SK-N-SH (cell line): ENCODE measurements at regions not wholly inside any gene's neighbourhood (a gene's known extent, or its start where the extent isn't known, plus 50 kb on each side); places are given as distances from the start of the nearest gene placed in this dataset.

Experiments used
- CHD2 ChIP-seq: fragments of 150-350 bp; IDR thresholded peaks from 2 replicates; pipeline ENCODE4 v1.6.1; 2018; ENCODE audit warnings: low read length; ENCODE audit not compliant: partially characterized antibody
- EP300 ChIP-seq, 2 experiments: IDR thresholded peaks; 2 replicates each; pipeline versions ENCODE4 v1.4.0 to v1.6.1; 2012; ENCODE audit warnings: borderline replicate concordance in 1 of 2, low read depth in 1 of 2, low read length in 1 of 2
- FOXJ3 ChIP-seq: sonication (generic); formaldehyde crosslinking; IDR thresholded peaks from 2 replicates; pipeline ENCODE4 v1.5.1; 2020; ENCODE audit warnings: mild to moderate bottlenecking, missing genetic modification reagents
- MEF2A ChIP-seq: IDR thresholded peaks from 2 replicates; pipeline ENCODE4 v1.4.0; 2012; ENCODE audit warnings: low read depth, borderline replicate concordance
- MXI1 ChIP-seq: IDR thresholded peaks from 2 replicates; pipeline ENCODE4 v1.6.1; 2012; ENCODE audit warnings: mild to moderate bottlenecking, low read depth, low read length, improper control_type of control experiment
- POLR2AphosphoS5 ChIP-seq: IDR thresholded peaks from 2 replicates; pipeline ENCODE4 v1.6.1; 2012; ENCODE audit warnings: low read depth, low read length
- RAD21 ChIP-seq: IDR thresholded peaks from 2 replicates; pipeline ENCODE4 v1.6.1; 2012; ENCODE audit warnings: mild to moderate bottlenecking, low read length
- YY1 ChIP-seq: IDR thresholded peaks from 2 replicates; pipeline ENCODE4 v1.4.0; 2012; ENCODE audit warnings: low read depth, mild to moderate bottlenecking
- TF ChIP-seq, protein P1 (sequence below): fragments of 200-600 bp; sonication (generic); IDR thresholded peaks from 2 replicates; pipeline ENCODE4 v1.6.1; 2017; ENCODE audit warnings: antibody characterized with exemption, mild to moderate bottlenecking, moderate library complexity
- TF ChIP-seq, protein P2 (sequence below): IDR thresholded peaks from 2 replicates; pipeline ENCODE4 v1.6.1; 2012; ENCODE audit warnings: mild to moderate bottlenecking, low read depth, low read length, moderate library complexity
- TF ChIP-seq, protein P3 (sequence below): IDR thresholded peaks from 2 replicates; pipeline ENCODE4; 2012

DNA sequence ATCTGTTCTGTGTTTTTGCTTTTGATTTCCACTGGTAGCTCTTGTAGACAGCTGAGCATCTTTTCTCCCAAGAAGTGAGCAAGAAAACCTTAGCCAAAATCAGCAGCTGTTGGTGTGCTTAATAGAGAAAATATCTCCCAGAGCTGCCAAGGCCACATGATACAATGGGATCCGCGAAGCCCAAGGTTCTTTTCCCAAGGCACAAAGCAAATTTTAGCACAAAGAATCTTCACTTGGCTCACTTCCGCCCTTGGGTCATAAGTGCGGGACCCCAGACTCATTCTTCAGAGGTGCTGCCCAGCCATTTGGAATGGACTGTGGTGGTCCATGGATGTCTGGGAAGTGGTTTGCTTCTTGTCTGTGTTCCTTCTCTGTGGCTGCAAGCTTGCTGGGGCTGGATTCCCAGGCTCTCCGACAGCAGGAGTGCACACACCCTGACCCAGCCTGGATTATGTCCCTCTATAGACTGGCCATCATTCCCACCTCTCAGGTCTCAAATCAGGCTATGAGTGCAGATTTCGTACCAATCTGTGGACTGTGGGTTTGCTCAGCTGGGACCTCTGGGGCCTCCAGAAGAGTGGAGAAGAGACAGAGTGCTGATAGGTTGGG is 93.0 kb upstream of the TMEM72 start:
- TF ChIP-seq, protein P1, sequence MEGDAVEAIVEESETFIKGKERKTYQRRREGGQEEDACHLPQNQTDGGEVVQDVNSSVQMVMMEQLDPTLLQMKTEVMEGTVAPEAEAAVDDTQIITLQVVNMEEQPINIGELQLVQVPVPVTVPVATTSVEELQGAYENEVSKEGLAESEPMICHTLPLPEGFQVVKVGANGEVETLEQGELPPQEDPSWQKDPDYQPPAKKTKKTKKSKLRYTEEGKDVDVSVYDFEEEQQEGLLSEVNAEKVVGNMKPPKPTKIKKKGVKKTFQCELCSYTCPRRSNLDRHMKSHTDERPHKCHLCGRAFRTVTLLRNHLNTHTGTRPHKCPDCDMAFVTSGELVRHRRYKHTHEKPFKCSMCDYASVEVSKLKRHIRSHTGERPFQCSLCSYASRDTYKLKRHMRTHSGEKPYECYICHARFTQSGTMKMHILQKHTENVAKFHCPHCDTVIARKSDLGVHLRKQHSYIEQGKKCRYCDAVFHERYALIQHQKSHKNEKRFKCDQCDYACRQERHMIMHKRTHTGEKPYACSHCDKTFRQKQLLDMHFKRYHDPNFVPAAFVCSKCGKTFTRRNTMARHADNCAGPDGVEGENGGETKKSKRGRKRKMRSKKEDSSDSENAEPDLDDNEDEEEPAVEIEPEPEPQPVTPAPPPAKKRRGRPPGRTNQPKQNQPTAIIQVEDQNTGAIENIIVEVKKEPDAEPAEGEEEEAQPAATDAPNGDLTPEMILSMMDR = no peak
- TF ChIP-seq, protein P2, sequence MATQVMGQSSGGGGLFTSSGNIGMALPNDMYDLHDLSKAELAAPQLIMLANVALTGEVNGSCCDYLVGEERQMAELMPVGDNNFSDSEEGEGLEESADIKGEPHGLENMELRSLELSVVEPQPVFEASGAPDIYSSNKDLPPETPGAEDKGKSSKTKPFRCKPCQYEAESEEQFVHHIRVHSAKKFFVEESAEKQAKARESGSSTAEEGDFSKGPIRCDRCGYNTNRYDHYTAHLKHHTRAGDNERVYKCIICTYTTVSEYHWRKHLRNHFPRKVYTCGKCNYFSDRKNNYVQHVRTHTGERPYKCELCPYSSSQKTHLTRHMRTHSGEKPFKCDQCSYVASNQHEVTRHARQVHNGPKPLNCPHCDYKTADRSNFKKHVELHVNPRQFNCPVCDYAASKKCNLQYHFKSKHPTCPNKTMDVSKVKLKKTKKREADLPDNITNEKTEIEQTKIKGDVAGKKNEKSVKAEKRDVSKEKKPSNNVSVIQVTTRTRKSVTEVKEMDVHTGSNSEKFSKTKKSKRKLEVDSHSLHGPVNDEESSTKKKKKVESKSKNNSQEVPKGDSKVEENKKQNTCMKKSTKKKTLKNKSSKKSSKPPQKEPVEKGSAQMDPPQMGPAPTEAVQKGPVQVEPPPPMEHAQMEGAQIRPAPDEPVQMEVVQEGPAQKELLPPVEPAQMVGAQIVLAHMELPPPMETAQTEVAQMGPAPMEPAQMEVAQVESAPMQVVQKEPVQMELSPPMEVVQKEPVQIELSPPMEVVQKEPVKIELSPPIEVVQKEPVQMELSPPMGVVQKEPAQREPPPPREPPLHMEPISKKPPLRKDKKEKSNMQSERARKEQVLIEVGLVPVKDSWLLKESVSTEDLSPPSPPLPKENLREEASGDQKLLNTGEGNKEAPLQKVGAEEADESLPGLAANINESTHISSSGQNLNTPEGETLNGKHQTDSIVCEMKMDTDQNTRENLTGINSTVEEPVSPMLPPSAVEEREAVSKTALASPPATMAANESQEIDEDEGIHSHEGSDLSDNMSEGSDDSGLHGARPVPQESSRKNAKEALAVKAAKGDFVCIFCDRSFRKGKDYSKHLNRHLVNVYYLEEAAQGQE = no peak
- TF ChIP-seq YY1 (no peak), POLR2AphosphoS5 (no peak), CHD2 (no peak), EP300 (IDR thresholded peaks at IDR 0.05; ENCODE audit: borderline replicate concordance in 1 of 2, low read depth in 1 of 2, low read length in 1 of 2) (no peak), MXI1 (no peak), MEF2A (no peak), RAD21 (no peak), FOXJ3 (CRISPR knock-in tag) (no peak)
- TF ChIP-seq, protein P3, sequence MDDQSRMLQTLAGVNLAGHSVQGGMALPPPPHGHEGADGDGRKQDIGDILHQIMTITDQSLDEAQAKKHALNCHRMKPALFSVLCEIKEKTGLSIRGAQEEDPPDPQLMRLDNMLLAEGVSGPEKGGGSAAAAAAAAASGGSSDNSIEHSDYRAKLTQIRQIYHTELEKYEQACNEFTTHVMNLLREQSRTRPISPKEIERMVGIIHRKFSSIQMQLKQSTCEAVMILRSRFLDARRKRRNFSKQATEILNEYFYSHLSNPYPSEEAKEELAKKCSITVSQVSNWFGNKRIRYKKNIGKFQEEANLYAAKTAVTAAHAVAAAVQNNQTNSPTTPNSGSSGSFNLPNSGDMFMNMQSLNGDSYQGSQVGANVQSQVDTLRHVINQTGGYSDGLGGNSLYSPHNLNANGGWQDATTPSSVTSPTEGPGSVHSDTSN = no peak
